SK-N-MC (cell line): ENCODE measurements at regions not wholly inside any gene's neighbourhood (a gene's known extent, or its start where the extent isn't known, plus 50 kb on each side); places are given as distances from the start of the nearest gene placed in this dataset.
"Not testable (repeated sequence)": the region's sequence is repeated elsewhere in the genome, so short reads cannot be mapped to it uniquely, and the experiment has no call there.

Source experiments
- EZH2 ChIP-seq: fragments of 200-600 bp; sonication (generic); IDR thresholded peaks from one replicate; pipeline ENCODE4 v1.6.1; 2017; ENCODE audit warnings: antibody characterized with exemption
- FOXP2 ChIP-seq: optimal IDR thresholded peaks from 2 replicates; pipeline ENCODE3; 2011; ENCODE audit warnings: mild to moderate bottlenecking, moderate library complexity; ENCODE audit not compliant: insufficient read depth; ENCODE audit errors: extremely low read length, control extremely low read depth
- POLR2AphosphoS5 ChIP-seq: IDR thresholded peaks from 2 replicates; pipeline ENCODE4 v1.6.1; 2012; ENCODE audit warnings: mild to moderate bottlenecking, low read depth, low read length, borderline replicate concordance

- not testable (repeated sequence) for TF ChIP-seq POLR2AphosphoS5, EZH2, FOXP2
Measured at GRCh38 chr20:43350694-43351093, 107.0 kb upstream of the SRSF6 start.
